Lower leg skin (tissue), 4 donors: ENCODE measurements at regions not wholly inside any gene's neighbourhood (a gene's known extent, or its start where the extent isn't known, plus 50 kb on each side); places are given as distances from the start of the nearest gene placed in this dataset.

ENCODE experiments used
- DNase-seq, 2 donors: peaks; one replicate each; pipeline ENCODE4 v3.0.0-alpha.2; 2019; ENCODE audit warnings: low spot score in 2 of 2
- H3K4me3 ChIP-seq: fragments of 200-600 bp; sonication (generic); 2 replicates; pipeline ENCODE4 v1.5.1; 2017; ENCODE audit warnings: mild to moderate bottlenecking, low read depth; ENCODE audit not compliant: poor library complexity, severe bottlenecking
- CTCF ChIP-seq, 3 donors: fragments of 450-650 bp; IDR thresholded peaks; one replicate each; pipeline ENCODE4 v1.5.1; 2016; ENCODE audit warnings: antibody characterized with exemption in 3 of 3, mild to moderate bottlenecking in 3 of 3, moderate library complexity in 2 of 3
- POLR2A ChIP-seq, 2 donors: fragments of 450-650 bp; IDR thresholded peaks; one replicate each; pipeline ENCODE4 v1.6.1; 2016 to 2017; ENCODE audit warnings: antibody characterized with exemption in 2 of 2, mild to moderate bottlenecking in 1 of 2, moderate library complexity in 1 of 2
- WGBS, 2 donors: methylation state at CpG; one replicate each; pipeline ENCODE4 v1.1.5; 2018; 5-methylcytosine and 5-hydroxymethylcytosine counted together
- intact Hi-C: fragments of 100-400 bp; cut with DNase I; formaldehyde crosslinking; loops from one replicate; pipeline ENCODE4 v1.15.0; 2023; ENCODE audit warnings: low total_unique reads

- TF ChIP-seq POLR2A (IDR thresholded peaks at IDR 0.05) (no peak), CTCF (IDR thresholded peaks at IDR 0.05) (no peak)
- DNase-seq, result no peak
- intact Hi-C loops, result no loop called here
- H3K4me3 ChIP-seq, result no peak overlapping the region
- WGBS, 2 donors, result 75 to 83% methylated on average over 8 of the region's 8 CpGs
Observed at GRCh38 chr10:3573498-3573897, 211.5 kb downstream of the KLF6 start.

- 93 to 94% methylated on average over 14 of the region's 14 CpGs for WGBS, 2 donors
- no peak overlapping the region for H3K4me3 ChIP-seq
- intact Hi-C loops, result no loop called here
- DNase-seq, result no peak
- TF ChIP-seq CTCF (IDR thresholded peaks at IDR 0.05), result no peak
- no peak for TF ChIP-seq POLR2A (IDR thresholded peaks at IDR 0.05)
Observed at GRCh38 chr10:3571310-3571825, 213.6 kb downstream of the KLF6 start.

GRCh38 chr10:3570855-3571266 lies 214.1 kb downstream of the KLF6 start:
- WGBS, 2 donors, result 61 to 68% methylated on average over 9 of the region's 9 CpGs
- DNase-seq, result no peak
- TF ChIP-seq POLR2A (IDR thresholded peaks at IDR 0.05) (no peak), CTCF (IDR thresholded peaks at IDR 0.05) (no peak)
- H3K4me3 ChIP-seq, result no peak overlapping the region
- intact Hi-C loops, result no loop called here

- intact Hi-C loops, result no loop called here
- no peak overlapping the region for H3K4me3 ChIP-seq
- TF ChIP-seq POLR2A (IDR thresholded peaks at IDR 0.05), result no peak
- WGBS, 2 donors, result 88% methylated on average over 13 of the region's 13 CpGs
- no peak for DNase-seq
Observed at GRCh38 chr10:3570131-3570729, 214.8 kb downstream of the KLF6 start.

GRCh38 chr10:3568983-3569382 lies 216.0 kb downstream of the KLF6 start:
- intact Hi-C loops, result no loop called here
- DNase-seq, result no peak
- WGBS, 2 donors, result 90 to 92% methylated on average over 3 of the region's 3 CpGs
- no peak overlapping the region for H3K4me3 ChIP-seq
- no peak for TF ChIP-seq POLR2A (IDR thresholded peaks at IDR 0.05)
- no peak for TF ChIP-seq CTCF (IDR thresholded peaks at IDR 0.05)

GRCh38 chr10:3568392-3568791 lies 216.6 kb downstream of the KLF6 start:
- TF ChIP-seq POLR2A (IDR thresholded peaks at IDR 0.05) (no peak), CTCF (IDR thresholded peaks at IDR 0.05) (no peak)
- no peak for DNase-seq
- intact Hi-C loops, result no loop called here
- WGBS, 2 donors, result 79 to 91% methylated on average over 7 of the region's 7 CpGs
- H3K4me3 ChIP-seq, result no peak overlapping the region
